ENCODE measurements at regions not wholly inside any gene's neighbourhood (a gene's known extent, or its start where the extent isn't known, plus 50 kb on each side); places are given as distances from the start of the nearest gene placed in this dataset.

DNA sequence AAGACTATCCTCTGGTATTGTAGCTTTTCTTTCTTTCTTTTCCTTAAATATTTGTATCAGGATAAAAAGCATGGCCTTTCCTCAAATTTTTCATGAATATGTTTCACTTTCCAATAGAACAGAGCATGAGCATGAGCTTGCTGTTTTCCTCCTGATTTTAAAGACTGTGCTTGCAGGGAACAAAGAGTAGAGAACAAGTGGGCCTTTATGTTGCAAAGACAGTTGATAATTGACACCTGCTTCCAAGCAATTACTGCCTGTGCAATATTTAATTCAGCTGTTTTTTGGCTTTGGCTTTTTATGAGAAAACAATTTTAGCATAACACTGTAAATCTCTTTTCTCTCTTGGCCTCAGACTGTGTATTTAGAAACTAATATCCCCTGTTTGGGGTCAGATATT, 263.6 kb upstream of the AZI2 start:
- no peak for DNase-seq (ENCODE audit: extremely low spot score)
- TF ChIP-seq, protein P1, sequence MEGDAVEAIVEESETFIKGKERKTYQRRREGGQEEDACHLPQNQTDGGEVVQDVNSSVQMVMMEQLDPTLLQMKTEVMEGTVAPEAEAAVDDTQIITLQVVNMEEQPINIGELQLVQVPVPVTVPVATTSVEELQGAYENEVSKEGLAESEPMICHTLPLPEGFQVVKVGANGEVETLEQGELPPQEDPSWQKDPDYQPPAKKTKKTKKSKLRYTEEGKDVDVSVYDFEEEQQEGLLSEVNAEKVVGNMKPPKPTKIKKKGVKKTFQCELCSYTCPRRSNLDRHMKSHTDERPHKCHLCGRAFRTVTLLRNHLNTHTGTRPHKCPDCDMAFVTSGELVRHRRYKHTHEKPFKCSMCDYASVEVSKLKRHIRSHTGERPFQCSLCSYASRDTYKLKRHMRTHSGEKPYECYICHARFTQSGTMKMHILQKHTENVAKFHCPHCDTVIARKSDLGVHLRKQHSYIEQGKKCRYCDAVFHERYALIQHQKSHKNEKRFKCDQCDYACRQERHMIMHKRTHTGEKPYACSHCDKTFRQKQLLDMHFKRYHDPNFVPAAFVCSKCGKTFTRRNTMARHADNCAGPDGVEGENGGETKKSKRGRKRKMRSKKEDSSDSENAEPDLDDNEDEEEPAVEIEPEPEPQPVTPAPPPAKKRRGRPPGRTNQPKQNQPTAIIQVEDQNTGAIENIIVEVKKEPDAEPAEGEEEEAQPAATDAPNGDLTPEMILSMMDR (IDR thresholded peaks at IDR 0.05; ENCODE audit: control extremely low read depth, extremely low read depth, low read depth, missing control alignments): no peak
- CTCF ChIA-PET: interaction anchor here (1.0 kb wide), 1 partner anchor 14 kb away, joined by 3 read pairs; no protein-coding TSS in a partner anchor
- POLR2A ChIA-PET: no interaction called here

DNA sequence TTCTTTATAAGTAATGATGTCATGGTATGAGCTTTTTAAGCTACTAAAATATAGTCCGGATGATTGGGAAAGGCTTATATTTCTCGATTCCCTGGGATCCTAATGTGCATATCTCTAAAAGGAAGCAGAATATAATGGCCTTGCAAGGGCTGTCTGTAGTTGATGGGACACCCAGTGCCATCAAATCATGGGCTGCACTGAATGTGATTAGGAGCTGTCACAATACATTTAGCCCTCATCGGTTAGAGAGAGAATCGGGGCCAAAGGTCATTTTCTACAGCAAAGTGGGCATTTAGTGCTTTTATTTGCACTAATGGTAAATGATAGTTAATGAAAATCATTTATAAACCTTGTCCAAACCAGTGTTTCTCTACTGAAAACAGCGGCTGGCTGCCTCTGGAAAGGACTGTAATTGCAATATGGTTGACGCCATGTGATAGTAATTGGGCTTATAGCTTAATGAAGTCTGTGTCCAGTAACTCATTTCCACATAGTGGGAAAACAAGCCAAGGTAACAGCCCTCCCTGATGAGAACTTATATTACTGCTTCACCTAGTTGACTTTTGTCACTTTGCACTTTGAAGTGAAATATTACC, 265.0 kb upstream of the AZI2 start:
- TF ChIP-seq, protein P1 (IDR thresholded peaks at IDR 0.05; ENCODE audit: control extremely low read depth, extremely low read depth, low read depth, missing control alignments): no peak
- ChIA-PET POLR2A (interaction anchor here (0.6 kb wide), 1 partner anchor 842 kb away, joined by 4 read pairs; no protein-coding TSS in a partner anchor), CTCF (interaction anchor here (1.0 to 1.2 kb wide), 2 partner anchors 9 to 13 kb away, joined by 3 read pairs; no protein-coding TSS in a partner anchor)
- DNase-seq (ENCODE audit: extremely low spot score): no peak

DNA sequence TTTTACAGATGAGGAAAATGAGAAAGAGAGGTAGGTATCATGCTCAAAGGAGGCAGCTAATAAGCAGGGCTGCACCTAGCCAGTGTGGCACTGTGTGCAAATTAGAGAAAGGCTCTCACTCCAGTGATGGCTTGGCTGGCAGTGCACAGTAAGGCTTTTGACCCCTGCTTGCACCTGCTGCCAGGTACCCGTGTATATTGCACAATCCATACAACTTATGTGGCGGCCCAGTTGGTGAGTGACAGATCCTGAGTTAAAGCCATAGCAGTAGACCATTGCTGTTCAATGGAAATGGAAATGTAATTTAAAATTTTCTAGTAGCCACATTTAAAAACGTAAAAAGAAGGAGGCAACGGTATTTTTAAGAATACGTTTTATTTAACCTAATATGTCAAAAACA, 266.4 kb upstream of the AZI2 start:
- ChIA-PET CTCF (interaction anchor here (1.0 kb wide), 1 partner anchor 9 kb away, joined by 3 read pairs; no protein-coding TSS in a partner anchor), POLR2A (no interaction called here)
- DNase-seq (ENCODE audit: extremely low spot score): no peak
- TF ChIP-seq, protein P1 (IDR thresholded peaks at IDR 0.05; ENCODE audit: control extremely low read depth, extremely low read depth, low read depth, missing control alignments): no peak

DNA sequence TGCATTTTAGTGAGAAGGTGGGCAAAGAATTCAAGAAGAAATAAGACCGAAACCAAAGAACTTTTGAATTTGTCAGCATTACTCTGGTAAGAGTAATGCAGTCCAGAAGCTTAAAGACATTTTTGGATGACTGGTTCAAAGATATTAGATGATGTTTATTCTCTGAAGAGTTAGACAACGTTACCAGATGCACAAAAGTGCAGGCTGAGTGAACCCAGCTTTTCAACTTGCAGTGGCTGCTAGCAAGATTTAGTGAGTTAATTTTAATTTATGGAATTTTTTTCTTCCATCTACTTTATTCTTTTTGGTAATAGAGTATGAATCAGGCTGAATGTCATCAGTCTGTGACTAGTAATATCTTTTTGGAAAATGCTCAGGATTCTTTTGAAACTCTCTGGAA, 267.3 kb upstream of the AZI2 start:
- DNase-seq (ENCODE audit: extremely low spot score): no peak
- ChIA-PET POLR2A (no interaction called here), CTCF (interaction anchor here (2.2 to 2.9 kb wide), 2 partner anchors 9 to 10 kb away, joined by 8 to 11 read pairs; no protein-coding TSS in a partner anchor)
- TF ChIP-seq, protein P1 (IDR thresholded peaks at IDR 0.05; ENCODE audit: control extremely low read depth, extremely low read depth, low read depth, missing control alignments): no peak

DNA sequence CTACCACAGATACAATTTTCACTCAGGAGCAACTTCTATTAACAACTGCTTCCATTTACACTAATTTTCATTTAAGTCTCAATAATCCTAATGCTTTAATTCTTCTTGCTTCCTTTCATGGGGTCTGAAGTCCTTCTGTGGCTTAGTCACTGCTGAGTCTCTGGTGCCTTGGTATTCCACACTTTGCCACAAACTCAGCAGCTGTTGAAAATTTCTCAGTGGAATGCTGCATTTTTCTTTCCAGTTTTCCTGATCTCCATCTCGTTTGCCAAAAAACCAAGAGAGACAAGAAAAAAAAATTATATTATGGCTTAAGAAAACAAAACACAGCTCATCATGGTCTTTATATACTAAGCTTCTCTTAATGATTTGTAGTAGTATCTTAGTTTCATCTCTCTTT, 269.2 kb upstream of the AZI2 start:
- TF ChIP-seq, protein P1 (IDR thresholded peaks at IDR 0.05; ENCODE audit: control extremely low read depth, extremely low read depth, low read depth, missing control alignments): no peak
- CTCF ChIA-PET: interaction anchor here (1.6 to 2.9 kb wide), 3 partner anchors 11 to 16 kb away, joined by 3 to 11 read pairs (median 6); no protein-coding TSS in a partner anchor
- POLR2A ChIA-PET: no interaction called here
- no peak for DNase-seq (ENCODE audit: extremely low spot score)

DNA sequence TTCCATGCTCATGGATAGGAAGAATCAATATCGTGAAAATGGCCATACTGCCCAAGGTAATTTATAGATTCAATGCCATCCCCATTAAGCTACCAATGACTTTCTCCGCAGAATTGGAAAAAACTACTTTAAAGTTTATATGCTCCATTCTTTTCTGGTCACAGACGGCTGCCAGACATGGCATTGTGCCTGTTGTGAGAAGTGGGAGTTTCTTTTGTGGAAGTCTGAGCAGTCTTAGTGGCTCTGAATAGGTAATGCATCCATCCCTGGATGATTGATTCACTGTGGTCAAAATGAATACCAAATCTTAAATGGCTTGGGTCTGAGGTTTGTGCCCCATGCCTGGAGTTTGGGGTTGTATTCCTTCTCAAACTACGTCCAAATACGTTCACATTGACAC, 274.5 kb upstream of the AZI2 start:
- DNase-seq (ENCODE audit: extremely low spot score): no peak
- POLR2A ChIA-PET: no interaction called here
- TF ChIP-seq, protein P1 (IDR thresholded peaks at IDR 0.05; ENCODE audit: control extremely low read depth, extremely low read depth, low read depth, missing control alignments): no peak
- CTCF ChIA-PET: no interaction called here
